HL-60 (cell line): ENCODE measurements at regions not wholly inside any gene's neighbourhood (a gene's known extent, or its start where the extent isn't known, plus 50 kb on each side); places are given as distances from the start of the nearest gene placed in this dataset.

Experiments used
- DNase-seq, 2 experiments: peaks; one replicate each; pipeline ENCODE4 v3.0.0-alpha.2; 2010 to 2020; ENCODE audit warnings: low read depth in 1 of 2, low spot score in 1 of 2
- H3K27ac ChIP-seq: fragments of 250-450 bp; sonication (Bioruptor Pico); replicated peaks from 2 replicates; pipeline ENCODE4 v1.5.1; 2020; ENCODE audit warnings: mild to moderate bottlenecking, moderate library complexity
- H3K27me3 ChIP-seq: fragments of 250-450 bp; sonication (Bioruptor Pico); 2 replicates; pipeline ENCODE4 v1.5.1; 2021; ENCODE audit warnings: mild to moderate bottlenecking, moderate library complexity; ENCODE audit not compliant: insufficient read depth, poor library complexity, severe bottlenecking
- H3K4me3 ChIP-seq: replicated peaks from 2 replicates; pipeline ENCODE4 v1.5.1; 2011; ENCODE audit warnings: mild to moderate bottlenecking, control low read depth, low read length; ENCODE audit not compliant: insufficient read depth
- GABPA ChIP-seq: IDR thresholded peaks from 2 replicates; pipeline ENCODE4 v1.6.1; 2012; ENCODE audit warnings: low read depth
- POLR2AphosphoS5 ChIP-seq: IDR thresholded peaks from 2 replicates; pipeline ENCODE4 v1.6.1; 2012; ENCODE audit warnings: low read depth
- SPI1 ChIP-seq: IDR thresholded peaks from 2 replicates; pipeline ENCODE4 v1.6.1; 2012; ENCODE audit warnings: low read depth, mild to moderate bottlenecking, borderline replicate concordance
- TF ChIP-seq, protein P1 (sequence below): IDR thresholded peaks from 2 replicates; pipeline ENCODE4 v1.6.1; 2012; ENCODE audit warnings: low read depth; ENCODE audit not compliant: insufficient replicate concordance
- TF ChIP-seq, protein P2 (sequence below): IDR thresholded peaks from one replicate; pipeline ENCODE4 v1.5.1; 2011; ENCODE audit warnings: low read length, control low read depth, inconsistent platforms; ENCODE audit not compliant: insufficient read depth

DNA sequence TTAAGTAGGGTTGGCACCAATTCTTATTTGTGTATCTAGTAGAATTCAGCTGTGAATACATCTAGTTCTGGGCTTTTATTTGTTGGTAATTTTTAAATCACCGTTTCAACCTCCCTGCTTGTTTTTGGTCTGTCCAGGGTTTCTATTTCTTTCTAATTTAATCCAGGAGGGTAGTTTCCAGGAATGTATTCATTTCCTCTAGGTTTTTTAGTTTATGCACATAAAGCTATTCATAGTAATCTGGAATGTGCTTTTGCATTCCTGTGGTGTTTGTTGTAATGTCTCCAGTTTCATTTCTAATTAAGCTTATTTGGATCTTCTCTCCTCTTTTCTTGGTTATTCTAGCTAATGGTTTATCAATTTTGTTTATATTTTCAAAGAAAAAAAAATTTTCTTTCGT, 1361.8 kb upstream of the DDX18 start:
- DNase-seq, result no peak
- Histone ChIP-seq H3K4me3 (no peak overlapping the region), H3K27me3 (no peaks in the 10 kb centered on the region), H3K27ac (no peak overlapping the region)
- TF ChIP-seq SPI1 (no peak), POLR2AphosphoS5 (no peak), GABPA (no peak)
- TF ChIP-seq, protein P1, sequence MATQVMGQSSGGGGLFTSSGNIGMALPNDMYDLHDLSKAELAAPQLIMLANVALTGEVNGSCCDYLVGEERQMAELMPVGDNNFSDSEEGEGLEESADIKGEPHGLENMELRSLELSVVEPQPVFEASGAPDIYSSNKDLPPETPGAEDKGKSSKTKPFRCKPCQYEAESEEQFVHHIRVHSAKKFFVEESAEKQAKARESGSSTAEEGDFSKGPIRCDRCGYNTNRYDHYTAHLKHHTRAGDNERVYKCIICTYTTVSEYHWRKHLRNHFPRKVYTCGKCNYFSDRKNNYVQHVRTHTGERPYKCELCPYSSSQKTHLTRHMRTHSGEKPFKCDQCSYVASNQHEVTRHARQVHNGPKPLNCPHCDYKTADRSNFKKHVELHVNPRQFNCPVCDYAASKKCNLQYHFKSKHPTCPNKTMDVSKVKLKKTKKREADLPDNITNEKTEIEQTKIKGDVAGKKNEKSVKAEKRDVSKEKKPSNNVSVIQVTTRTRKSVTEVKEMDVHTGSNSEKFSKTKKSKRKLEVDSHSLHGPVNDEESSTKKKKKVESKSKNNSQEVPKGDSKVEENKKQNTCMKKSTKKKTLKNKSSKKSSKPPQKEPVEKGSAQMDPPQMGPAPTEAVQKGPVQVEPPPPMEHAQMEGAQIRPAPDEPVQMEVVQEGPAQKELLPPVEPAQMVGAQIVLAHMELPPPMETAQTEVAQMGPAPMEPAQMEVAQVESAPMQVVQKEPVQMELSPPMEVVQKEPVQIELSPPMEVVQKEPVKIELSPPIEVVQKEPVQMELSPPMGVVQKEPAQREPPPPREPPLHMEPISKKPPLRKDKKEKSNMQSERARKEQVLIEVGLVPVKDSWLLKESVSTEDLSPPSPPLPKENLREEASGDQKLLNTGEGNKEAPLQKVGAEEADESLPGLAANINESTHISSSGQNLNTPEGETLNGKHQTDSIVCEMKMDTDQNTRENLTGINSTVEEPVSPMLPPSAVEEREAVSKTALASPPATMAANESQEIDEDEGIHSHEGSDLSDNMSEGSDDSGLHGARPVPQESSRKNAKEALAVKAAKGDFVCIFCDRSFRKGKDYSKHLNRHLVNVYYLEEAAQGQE, result no peak
- TF ChIP-seq, protein P2, sequence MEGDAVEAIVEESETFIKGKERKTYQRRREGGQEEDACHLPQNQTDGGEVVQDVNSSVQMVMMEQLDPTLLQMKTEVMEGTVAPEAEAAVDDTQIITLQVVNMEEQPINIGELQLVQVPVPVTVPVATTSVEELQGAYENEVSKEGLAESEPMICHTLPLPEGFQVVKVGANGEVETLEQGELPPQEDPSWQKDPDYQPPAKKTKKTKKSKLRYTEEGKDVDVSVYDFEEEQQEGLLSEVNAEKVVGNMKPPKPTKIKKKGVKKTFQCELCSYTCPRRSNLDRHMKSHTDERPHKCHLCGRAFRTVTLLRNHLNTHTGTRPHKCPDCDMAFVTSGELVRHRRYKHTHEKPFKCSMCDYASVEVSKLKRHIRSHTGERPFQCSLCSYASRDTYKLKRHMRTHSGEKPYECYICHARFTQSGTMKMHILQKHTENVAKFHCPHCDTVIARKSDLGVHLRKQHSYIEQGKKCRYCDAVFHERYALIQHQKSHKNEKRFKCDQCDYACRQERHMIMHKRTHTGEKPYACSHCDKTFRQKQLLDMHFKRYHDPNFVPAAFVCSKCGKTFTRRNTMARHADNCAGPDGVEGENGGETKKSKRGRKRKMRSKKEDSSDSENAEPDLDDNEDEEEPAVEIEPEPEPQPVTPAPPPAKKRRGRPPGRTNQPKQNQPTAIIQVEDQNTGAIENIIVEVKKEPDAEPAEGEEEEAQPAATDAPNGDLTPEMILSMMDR, result no peak

DNA sequence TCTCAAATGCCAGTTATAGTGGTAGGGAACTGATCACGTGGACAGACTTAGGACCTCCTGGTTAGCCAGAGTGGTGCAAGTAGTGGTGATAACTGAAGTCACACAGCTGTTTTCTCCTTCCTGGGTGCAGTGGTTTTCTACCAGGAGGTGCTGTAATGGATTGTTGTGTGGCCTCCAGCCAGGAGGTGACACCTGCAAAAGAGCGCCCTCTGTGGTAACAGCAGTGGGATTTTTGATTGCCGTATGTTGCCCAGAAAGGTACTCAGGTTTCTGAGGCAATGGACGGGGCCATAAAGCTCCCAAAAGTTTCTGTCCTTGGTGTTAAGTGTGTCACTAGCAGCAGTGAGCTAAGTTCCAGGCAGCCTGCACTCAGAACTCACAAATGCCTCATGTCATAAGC, 1358.1 kb upstream of the DDX18 start:
- no peak for DNase-seq
- Histone ChIP-seq H3K4me3 (no peak overlapping the region), H3K27ac (no peak overlapping the region), H3K27me3 (no peaks in the 10 kb centered on the region)
- no peak for TF ChIP-seq GABPA

DNA sequence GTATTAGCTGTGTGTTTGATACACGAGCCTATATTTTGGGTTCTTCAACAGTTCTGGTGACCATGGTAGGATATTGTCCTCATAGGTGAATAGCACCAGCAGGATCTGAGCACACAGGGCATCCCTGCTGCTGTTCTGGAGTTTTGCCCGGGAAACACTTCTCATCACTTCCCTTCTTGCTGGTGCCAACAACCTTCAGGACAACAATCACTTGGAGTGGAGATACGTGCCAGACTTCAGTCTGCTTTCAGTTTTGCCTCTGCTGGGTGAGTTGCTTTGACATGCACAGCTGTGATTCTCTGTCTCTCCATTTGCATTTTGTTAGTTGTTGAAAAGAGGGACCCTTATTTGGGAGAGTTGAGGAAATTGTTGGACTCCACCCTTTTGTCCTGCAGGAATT, 1347.2 kb upstream of the DDX18 start:
- DNase-seq, result no peak
- Histone ChIP-seq H3K27ac (no peak overlapping the region), H3K27me3 (no peaks in the 10 kb centered on the region), H3K4me3 (no peak overlapping the region)
- no peak for TF ChIP-seq SPI1
- TF ChIP-seq, protein P1, result no peak

DNA sequence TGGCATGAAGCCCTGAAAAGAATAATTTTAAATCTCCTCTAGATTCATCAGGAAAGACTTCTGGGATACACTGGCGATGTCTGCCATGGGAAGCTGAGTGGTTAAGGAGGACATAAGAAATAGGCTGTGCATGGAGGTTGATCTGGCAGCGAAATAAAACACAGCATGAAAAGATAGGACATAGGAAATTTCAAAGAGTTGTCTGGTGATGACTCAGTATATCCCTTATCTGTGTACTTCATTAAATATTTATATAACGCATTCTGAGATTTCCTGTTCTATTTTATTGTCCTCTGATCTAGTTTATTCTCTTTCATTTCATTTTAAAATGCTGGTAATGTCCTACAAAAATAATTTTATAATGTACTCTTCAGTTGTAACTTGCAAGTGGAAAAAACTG, 1337.3 kb upstream of the DDX18 start:
- no peak for TF ChIP-seq POLR2AphosphoS5
- TF ChIP-seq, protein P1, result no peak
- TF ChIP-seq SPI1, result no peak
- no peak for TF ChIP-seq GABPA
- TF ChIP-seq, protein P2, result no peak
- Histone ChIP-seq H3K27me3 (no peaks in the 10 kb centered on the region), H3K4me3 (no peak overlapping the region), H3K27ac (no peak overlapping the region)
- no peak for DNase-seq
